ENCODE measurements at regions not wholly inside any gene's neighbourhood (a gene's known extent, or its start where the extent isn't known, plus 50 kb on each side); places are given as distances from the start of the nearest gene placed in this dataset.
"Not testable (repeated sequence)": the region's sequence is repeated elsewhere in the genome, so short reads cannot be mapped to it uniquely, and the experiment has no call there.

- no peak for DNase-seq
These were observed 464.9 kb upstream of the MIR17HG start for GRCh38 chr13:90882551-90882950.

GRCh38 chr13:90883592-90883991 is 463.9 kb upstream of the MIR17HG start:
- no peak for DNase-seq

GRCh38 chr13:90884066-90884465 is 463.4 kb upstream of the MIR17HG start:
- DNase-seq: no peak

- no peak for DNase-seq
These were observed 457.3 kb upstream of the MIR17HG start for GRCh38 chr13:90889906-90890834.

GRCh38 chr13:90891329-90891728 is 456.2 kb upstream of the MIR17HG start:
- DNase-seq: no peak

- DNase-seq: not testable (repeated sequence)
These were observed 454.3 kb upstream of the MIR17HG start for GRCh38 chr13:90893199-90893598.

- no peak for DNase-seq
These were observed 451.5 kb upstream of the MIR17HG start for GRCh38 chr13:90896002-90896401.

GRCh38 chr13:90898811-90899210 is 448.7 kb upstream of the MIR17HG start:
- DNase-seq: no peak

GRCh38 chr13:90899416-90899815 is 448.1 kb upstream of the MIR17HG start:
- DNase-seq: no peak

- no peak for DNase-seq
These were observed 445.2 kb upstream of the MIR17HG start for GRCh38 chr13:90902255-90902654.

GRCh38 chr13:90906554-90906953 is 440.9 kb upstream of the MIR17HG start:
- DNase-seq: no peak

GRCh38 chr13:90908792-90909191 is 438.7 kb upstream of the MIR17HG start:
- DNase-seq: no peak

GRCh38 chr13:90910018-90910639 is 437.4 kb upstream of the MIR17HG start:
- DNase-seq: no peak

- no peak for DNase-seq
These were observed 435.2 kb upstream of the MIR17HG start for GRCh38 chr13:90912247-90912646.

GRCh38 chr13:90918536-90918935 is 429.0 kb upstream of the MIR17HG start:
- no peak for DNase-seq

GRCh38 chr13:90919153-90919552 is 428.3 kb upstream of the MIR17HG start:
- no peak for DNase-seq

- DNase-seq: no peak
These were observed 421.0 kb upstream of the MIR17HG start for GRCh38 chr13:90926459-90926858.

- DNase-seq: no peak
These were observed 419.4 kb upstream of the MIR17HG start for GRCh38 chr13:90928109-90928508.

- no peak for DNase-seq
These were observed 414.2 kb upstream of the MIR17HG start for GRCh38 chr13:90933097-90933826.

- no peak for DNase-seq
These were observed 412.7 kb upstream of the MIR17HG start for GRCh38 chr13:90934741-90935140.

GRCh38 chr13:90938848-90939247 is 408.6 kb upstream of the MIR17HG start:
- DNase-seq: no peak

GRCh38 chr13:90943946-90944345 is 403.5 kb upstream of the MIR17HG start:
- DNase-seq: no peak

- not testable (repeated sequence) for DNase-seq
These were observed 402.3 kb upstream of the MIR17HG start for GRCh38 chr13:90945146-90945545.

- DNase-seq: not testable (repeated sequence)
These were observed 401.4 kb upstream of the MIR17HG start for GRCh38 chr13:90946125-90946524.

All from hippocampal formation (tissue), 2 donors.